GM18520 (cell line): ENCODE measurements at regions not wholly inside any gene's neighbourhood (a gene's known extent, or its start where the extent isn't known, plus 50 kb on each side); places are given as distances from the start of the nearest gene placed in this dataset.

ENCODE experiments used
- ATAC-seq: cut with Tn5 transposase; IDR thresholded peaks from one replicate; pipeline ENCODE4 v1.9.1; 2021; ENCODE audit not compliant: unreplicated experiment

DNA sequence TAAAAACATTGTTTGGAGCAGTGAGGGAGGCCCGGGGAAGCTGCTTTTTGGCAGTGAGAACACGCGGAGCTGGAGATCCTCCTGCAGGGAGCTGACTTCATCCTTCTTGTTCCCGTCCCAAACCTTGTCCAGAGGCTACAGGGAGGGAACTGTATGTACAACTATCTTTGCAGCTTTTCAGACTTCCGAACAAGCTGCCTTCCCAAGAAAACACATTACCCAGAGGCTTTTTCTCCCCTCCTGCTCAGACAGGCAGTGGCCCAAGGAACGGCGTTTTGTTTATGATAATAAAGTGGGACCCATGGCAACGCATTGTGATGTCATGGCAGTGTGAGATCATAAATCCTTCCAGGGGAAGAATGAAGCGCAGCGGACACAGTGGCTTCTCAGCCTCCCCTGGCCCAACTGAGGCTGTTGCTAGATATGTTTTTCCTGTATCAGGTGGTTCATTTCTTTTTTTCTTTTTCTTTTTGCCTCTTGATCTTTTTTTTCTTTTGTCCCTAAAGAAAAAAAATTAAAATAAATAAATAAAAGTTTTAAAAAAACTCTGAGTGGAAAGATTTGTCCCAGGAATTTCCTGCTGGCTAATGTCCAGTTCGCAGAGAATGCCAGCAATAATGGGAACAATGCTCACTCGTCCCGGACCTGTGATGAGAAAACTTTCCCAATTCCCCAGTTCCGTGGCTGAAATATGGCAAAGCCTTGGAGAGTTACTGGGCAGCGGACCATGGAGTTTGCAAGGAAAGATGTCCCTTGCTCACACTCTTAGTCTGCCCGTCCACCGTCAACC, 103.4 kb upstream of the MAP1LC3B2 start:
- no peak for ATAC-seq

DNA sequence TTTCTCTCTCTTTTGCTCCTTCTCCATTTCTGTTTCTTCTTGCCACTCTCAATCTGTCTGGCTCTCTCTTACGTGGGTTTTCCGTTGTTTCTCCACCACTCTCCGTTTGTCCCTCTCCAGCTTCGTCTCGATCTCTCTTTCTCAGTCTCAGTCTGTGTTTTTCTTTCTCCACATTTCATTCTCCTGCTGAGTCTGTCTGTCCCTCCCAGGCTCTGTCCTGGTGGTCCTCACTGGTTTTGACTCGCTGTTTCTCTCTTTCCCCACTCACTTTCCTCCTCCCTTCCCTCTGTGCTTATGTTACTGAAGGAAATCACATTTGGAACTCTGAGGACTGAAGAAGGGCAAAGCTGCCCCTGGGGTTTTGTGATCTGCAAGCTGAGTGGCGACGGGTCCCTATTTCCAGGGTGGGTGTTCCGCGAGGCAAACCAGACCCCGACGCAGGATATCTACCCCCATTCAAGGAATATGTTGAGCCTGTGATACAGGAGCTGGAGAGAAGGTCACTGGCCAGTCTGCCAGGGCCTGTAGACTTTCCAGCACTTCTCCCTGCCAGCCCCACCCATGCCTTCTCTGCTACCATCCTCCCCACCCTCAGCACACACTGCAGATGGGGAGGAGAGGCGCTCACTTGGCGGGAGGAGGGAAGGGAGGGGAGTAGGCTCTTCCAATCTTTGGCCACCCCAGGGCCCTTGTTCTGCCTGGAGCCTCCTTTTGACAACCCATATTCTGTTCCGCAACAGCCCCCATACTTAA, 102.7 kb upstream of the MAP1LC3B2 start:
- no peak for ATAC-seq

DNA sequence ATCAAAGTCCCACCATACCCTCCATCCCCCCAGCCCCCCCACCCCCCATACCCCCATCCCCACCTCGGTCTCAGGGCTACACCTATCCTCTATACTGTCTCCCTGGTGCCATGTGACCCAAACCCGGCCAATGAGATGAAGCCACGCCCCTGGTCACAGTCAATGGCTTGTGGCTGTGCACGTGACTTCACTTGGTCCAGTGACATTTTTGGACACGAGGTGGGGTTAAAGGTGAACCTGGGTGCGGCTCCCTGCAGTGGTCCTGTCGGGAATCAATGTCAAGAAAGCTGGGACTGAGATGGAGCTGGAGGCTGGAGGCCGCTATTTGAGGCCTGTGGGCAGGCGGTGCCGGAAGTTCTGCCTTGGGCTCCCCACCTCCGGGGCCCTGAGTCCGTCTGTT, 100.7 kb upstream of the MAP1LC3B2 start:
- no peak for ATAC-seq

- ATAC-seq: no peak
Measured at GRCh38 chr12:116459011-116459875, 99.9 kb upstream of the MAP1LC3B2 start.

DNA sequence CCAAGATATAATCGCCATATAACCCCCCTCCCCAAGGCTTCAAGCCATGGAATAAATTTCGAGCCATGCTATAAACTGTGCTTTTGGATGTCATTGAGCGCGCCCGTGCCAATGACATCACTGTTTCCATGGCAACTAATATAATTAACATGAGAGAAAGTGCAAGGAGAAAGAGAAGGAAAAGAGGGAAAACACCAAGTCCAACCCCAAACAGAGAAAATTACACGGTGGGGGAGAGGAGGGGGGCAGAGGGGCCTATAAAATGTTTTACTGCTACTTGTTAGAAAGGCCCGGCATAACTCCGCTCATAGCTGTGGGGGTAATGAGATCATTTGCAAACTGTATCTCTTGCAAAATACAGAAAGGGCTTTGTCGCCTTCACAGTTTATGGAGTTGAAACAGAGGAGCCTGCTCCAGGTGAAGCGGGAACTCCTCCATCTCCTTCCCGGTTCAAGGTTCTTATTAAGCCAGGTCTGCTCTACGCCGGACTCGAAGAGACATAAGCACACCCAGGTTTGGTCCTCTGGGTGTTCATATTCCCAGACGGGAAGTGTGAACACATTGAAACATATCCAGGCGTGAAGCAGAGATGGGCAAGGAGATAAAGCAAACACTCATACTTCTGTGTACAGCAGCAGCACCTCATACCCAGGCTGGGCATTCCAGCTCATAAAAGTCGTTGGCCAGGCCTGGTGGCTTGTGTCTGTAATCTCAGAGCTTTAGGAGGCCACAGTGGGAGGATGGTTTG, 99.1 kb upstream of the MAP1LC3B2 start:
- no peak for ATAC-seq

DNA sequence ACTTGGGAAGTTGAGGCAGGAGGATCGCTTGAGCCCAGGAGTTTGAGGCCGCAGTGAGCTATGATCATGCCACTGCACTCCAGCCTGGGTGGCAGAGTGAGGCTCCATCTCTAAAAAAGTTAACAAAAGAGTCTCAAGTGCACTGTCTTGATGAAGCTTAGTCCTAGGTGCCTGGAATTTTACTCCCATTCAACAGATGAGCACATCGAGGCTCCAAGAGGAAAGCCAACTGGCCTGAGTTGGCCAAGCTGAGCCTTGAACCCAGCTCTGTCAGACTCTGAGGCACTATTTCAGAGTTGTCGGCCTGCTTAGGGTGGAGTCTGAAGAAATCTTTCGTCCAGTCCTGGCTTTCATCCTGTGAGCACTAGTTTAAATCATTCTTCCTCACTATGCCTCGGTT, 98.1 kb upstream of the MAP1LC3B2 start:
- no peak for ATAC-seq

DNA sequence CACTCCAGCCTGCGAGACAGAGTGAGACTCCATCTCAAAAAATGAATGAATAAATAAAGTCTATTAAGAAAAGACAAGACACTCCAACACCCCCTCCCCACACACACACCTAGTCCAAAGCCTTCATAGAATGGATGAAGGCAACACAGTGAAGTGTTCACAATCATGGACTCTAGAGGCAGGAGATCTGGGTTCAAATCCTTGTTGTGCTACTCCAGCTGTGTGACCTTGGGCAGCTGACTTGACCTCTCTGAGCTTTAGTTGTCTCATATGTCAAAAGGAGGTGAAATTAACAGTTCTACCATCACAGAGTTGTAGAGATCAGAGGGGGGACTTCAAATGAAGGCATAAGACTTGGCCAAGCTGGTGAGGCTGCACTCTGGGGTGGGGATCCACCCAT, 95.8 kb upstream of the MAP1LC3B2 start:
- ATAC-seq: no peak

DNA sequence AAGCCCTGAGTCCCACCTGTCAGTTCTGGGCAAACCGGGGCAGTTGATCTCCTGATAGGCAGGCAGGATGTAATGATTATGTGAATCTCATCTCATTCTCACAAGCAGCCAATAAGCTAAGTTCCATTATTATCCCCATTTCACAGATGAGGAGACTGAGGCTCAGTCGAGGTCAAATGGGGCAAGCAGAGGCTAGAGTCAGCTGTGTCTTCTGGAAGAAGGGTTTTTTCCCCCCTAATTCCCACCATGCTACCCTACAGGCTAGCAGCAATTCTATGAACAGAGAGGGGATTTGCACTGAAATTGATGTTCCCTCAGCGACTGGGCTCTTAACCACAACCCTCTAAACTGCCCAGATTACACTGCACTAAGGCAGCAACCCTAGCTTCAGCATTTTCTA, 93.8 kb upstream of the MAP1LC3B2 start:
- ATAC-seq: no peak

GRCh38 chr12:116465856-116466255, 93.3 kb upstream of the MAP1LC3B2 start:
- no peak for ATAC-seq

GRCh38 chr12:116466536-116466935, 92.6 kb upstream of the MAP1LC3B2 start:
- no peak for ATAC-seq

DNA sequence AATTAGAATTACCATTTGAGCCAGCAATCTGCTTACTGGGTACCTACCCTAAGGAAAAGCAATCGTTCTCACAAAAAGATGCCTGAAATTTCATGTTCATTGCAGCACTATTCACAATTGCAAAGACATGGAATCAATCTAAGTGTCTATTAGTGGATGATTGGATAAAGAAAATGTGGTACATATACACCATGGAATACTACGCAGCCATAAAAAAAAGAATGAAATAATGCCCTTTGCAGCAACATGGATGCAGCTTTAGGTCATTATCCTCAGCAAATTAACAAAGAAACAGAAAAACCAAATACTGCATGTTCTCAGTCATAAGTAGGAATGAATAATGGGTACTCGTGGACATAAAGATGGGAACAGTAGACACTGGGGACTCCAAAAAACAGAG, 89.8 kb upstream of the MAP1LC3B2 start:
- ATAC-seq: no peak

- ATAC-seq: no peak
Measured at GRCh38 chr12:116471544-116471943, 87.6 kb upstream of the MAP1LC3B2 start.

GRCh38 chr12:116472193-116472592, 87.0 kb upstream of the MAP1LC3B2 start:
- ATAC-seq: no peak

DNA sequence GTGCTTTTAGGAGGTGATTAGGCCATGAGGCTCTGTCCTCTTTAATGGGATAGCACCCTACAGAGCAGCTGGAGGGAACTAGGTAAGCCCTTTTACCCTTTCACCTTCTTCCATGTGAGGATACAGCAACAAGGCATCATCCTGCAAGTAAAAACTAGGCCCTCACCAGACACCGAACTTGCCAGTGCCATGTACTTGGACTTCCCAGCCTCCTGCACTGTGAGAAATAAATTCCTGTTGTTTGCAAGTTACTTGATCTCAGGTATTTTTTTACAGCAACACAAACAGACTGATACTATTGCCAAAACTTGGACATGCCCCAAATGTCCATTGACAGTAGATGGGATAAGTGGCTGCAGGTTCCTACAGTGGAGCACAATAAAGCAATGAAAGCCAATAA, 85.8 kb upstream of the MAP1LC3B2 start:
- no peak for ATAC-seq

DNA sequence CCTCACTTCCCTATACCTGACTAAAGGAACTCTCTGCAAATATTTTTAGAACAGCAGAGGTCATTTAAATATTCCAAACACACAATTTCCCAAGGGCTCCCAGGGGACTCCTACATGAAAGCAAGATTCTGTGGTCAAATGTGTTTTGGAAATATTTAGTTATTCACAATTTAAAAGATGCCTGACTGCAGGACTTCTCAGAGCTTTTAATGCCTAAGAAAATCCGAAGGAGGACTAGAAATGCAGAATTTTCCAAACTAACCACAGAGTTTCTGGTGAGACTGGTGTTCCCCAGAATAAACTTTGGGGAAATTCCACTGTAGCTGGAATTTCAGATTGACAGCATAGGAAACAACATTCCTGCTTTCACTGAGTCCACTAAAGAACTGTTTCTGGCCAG, 84.8 kb upstream of the MAP1LC3B2 start:
- ATAC-seq: no peak

- ATAC-seq: no peak
Measured at GRCh38 chr12:116474899-116475298, 84.3 kb upstream of the MAP1LC3B2 start.

DNA sequence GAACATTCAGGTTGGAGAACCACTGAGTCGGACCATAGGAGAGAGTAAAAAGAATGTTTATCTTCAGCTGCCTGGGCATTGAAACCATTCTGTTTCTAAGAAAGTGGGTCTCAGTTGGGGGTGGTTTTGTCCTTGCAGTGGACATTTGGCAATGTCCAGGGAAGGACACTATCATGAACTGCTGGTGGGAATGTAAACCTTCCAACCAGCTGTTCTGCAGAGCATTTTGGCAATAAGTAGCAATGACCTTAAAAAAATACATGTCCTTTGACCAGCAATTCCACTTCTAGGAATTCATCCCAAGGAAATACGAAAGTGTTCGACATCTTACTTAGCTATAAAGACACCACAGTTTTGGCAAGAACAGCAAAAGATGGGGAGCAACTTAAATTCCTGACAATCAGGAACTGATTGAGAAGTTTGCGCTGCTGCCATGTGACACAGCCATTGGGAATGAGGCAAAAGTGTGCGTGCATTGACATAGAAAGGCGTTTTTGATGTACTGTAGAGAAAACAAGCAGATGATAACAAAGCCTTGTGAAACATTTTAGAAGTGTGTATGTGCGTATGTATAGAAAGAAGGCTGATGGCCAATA, 82.9 kb upstream of the MAP1LC3B2 start:
- no peak for ATAC-seq

- no peak for ATAC-seq
Measured at GRCh38 chr12:116478243-116478773, 80.9 kb upstream of the MAP1LC3B2 start.

- no peak for ATAC-seq
Measured at GRCh38 chr12:116480210-116480810, 78.9 kb upstream of the MAP1LC3B2 start.

GRCh38 chr12:116481726-116482125, 77.5 kb upstream of the MAP1LC3B2 start:
- no peak for ATAC-seq
